H9 (cell line): ENCODE measurements at regions not wholly inside any gene's neighbourhood (a gene's known extent, or its start where the extent isn't known, plus 50 kb on each side); places are given as distances from the start of the nearest gene placed in this dataset.

Experiments
- DNase-seq: peaks from one replicate; pipeline ENCODE4 v3.0.0-alpha.2; 2017
- H2AFZ ChIP-seq: one replicate; pipeline ENCODE4 v1.6.1; 2013; ENCODE audit warnings: mild to moderate bottlenecking, low read length, control low read depth, moderate library complexity
- H2AK5ac ChIP-seq: 2 replicates; pipeline ENCODE4 v1.6.1; 2013; ENCODE audit warnings: low read length, control low read depth, mixed read lengths; ENCODE audit not compliant: insufficient read length
- H2BK120ac ChIP-seq: one replicate; pipeline ENCODE4 v1.6.1; 2013; ENCODE audit warnings: low read depth, mild to moderate bottlenecking, low read length, control low read depth, inconsistent platforms; ENCODE audit not compliant: poor library complexity, severe bottlenecking
- H2BK12ac ChIP-seq: 2 replicates; pipeline ENCODE4 v1.6.1; 2013; ENCODE audit warnings: low read length, control low read depth, mixed read lengths, low read depth; ENCODE audit not compliant: insufficient read length
- H2BK15ac ChIP-seq: 2 replicates; pipeline ENCODE4 v1.6.1; 2013; ENCODE audit warnings: low read depth, low read length, control low read depth
- H2BK20ac ChIP-seq: one replicate; pipeline ENCODE4 v1.6.1; 2013; ENCODE audit warnings: low read depth, mild to moderate bottlenecking, low read length, control low read depth, inconsistent platforms; ENCODE audit not compliant: poor library complexity, severe bottlenecking
- H2BK5ac ChIP-seq: 2 replicates; pipeline ENCODE4 v1.6.1; 2013; ENCODE audit warnings: low read length, control low read depth, mixed read lengths; ENCODE audit not compliant: insufficient read length
- H3K14ac ChIP-seq: 2 replicates; pipeline ENCODE4 v1.6.1; 2013; ENCODE audit warnings: low read length, control low read depth; ENCODE audit not compliant: insufficient read depth
- H3K18ac ChIP-seq: 2 replicates; pipeline ENCODE4 v1.6.1; 2013; ENCODE audit warnings: low read depth, mild to moderate bottlenecking, mixed read lengths, low read length, control low read depth; ENCODE audit not compliant: insufficient read length
- H3K23ac ChIP-seq: 2 replicates; pipeline ENCODE4 v1.6.1; 2013; ENCODE audit warnings: low read length, control low read depth, mixed read lengths, low read depth; ENCODE audit not compliant: insufficient read length
- H3K23me2 ChIP-seq: 2 replicates; pipeline ENCODE4 v1.6.1; 2013; ENCODE audit warnings: low read depth, mild to moderate bottlenecking, mixed read lengths, low read length, control low read depth; ENCODE audit not compliant: insufficient read length, poor library complexity, severe bottlenecking
- H3K27ac ChIP-seq: 2 replicates; pipeline ENCODE4 v1.5.1; 2013; ENCODE audit warnings: low read length, control low read depth, mixed read lengths, low read depth; ENCODE audit not compliant: insufficient read length
- H3K27me3 ChIP-seq: 2 replicates; pipeline ENCODE4 v1.6.1; 2013; ENCODE audit warnings: low read length, control low read depth, inconsistent platforms; ENCODE audit not compliant: insufficient read depth
- H3K4ac ChIP-seq: 2 replicates; pipeline ENCODE4 v1.6.1; 2013; ENCODE audit warnings: low read depth, mild to moderate bottlenecking, control low read depth, inconsistent platforms, low read length, moderate library complexity
- H3K4me1 ChIP-seq: 2 replicates; pipeline ENCODE4 v1.6.1; 2013; ENCODE audit warnings: low read length, control low read depth, inconsistent platforms; ENCODE audit not compliant: insufficient read depth
- H3K4me2 ChIP-seq: 2 replicates; pipeline ENCODE4 v1.6.1; 2013; ENCODE audit warnings: low read length, control low read depth, mixed read lengths; ENCODE audit not compliant: insufficient read length, insufficient read depth
- H3K56ac ChIP-seq: 2 replicates; pipeline ENCODE4 v1.6.1; 2013; ENCODE audit warnings: low read depth, mild to moderate bottlenecking, mixed read lengths, low read length, control low read depth; ENCODE audit not compliant: insufficient read length
- H3K79me1 ChIP-seq: 2 replicates; pipeline ENCODE4 v1.6.1; 2013; ENCODE audit warnings: low read depth, mild to moderate bottlenecking, moderate library complexity, low read length, control low read depth, inconsistent platforms; ENCODE audit not compliant: insufficient read depth, poor library complexity, severe bottlenecking
- H3K79me2 ChIP-seq: 2 replicates; pipeline ENCODE4 v1.6.1; 2013; ENCODE audit warnings: low read length, control low read depth, inconsistent platforms; ENCODE audit not compliant: insufficient read depth
- H3K9ac ChIP-seq: 2 replicates; pipeline ENCODE4 v1.6.1; 2013; ENCODE audit warnings: low read length, control low read depth, mixed read lengths; ENCODE audit not compliant: insufficient read length; ENCODE audit errors: extremely low read depth
- H3K9me3 ChIP-seq: one replicate; pipeline ENCODE4 v1.6.1; 2013; ENCODE audit warnings: low read depth, low read length, inconsistent platforms; ENCODE audit not compliant: control insufficient read depth
- H3T11ph ChIP-seq: one replicate; pipeline ENCODE4 v1.6.1; 2013; ENCODE audit warnings: mild to moderate bottlenecking, low read length, control low read depth, inconsistent platforms
- H4K20me1 ChIP-seq: one replicate; pipeline ENCODE4 v1.6.1; 2013; ENCODE audit not compliant: control insufficient read depth, insufficient read length, insufficient read depth
- H4K5ac ChIP-seq: 2 replicates; pipeline ENCODE4 v1.6.1; 2013; ENCODE audit warnings: low read depth, mild to moderate bottlenecking, mixed read lengths, low read length, control low read depth; ENCODE audit not compliant: insufficient read length
- H4K8ac ChIP-seq: replicated peaks from 2 replicates; pipeline ENCODE4 v1.6.1; 2013; ENCODE audit warnings: low read length, control low read depth, mixed read lengths, low read depth; ENCODE audit not compliant: insufficient read length
- H4K91ac ChIP-seq: 2 replicates; pipeline ENCODE4 v1.6.1; 2013; ENCODE audit warnings: low read depth, mild to moderate bottlenecking, moderate library complexity, mixed read lengths, low read length, control low read depth; ENCODE audit not compliant: insufficient read length
- H3K27ac Mint-ChIP-seq, 3 experiments: 2 replicates in 2 of 3; 3 replicates in 1 of 3; pipeline ENCODE4 v1.8.0; 2020 to 2021; ENCODE audit warnings: mixed read lengths in 3 of 3, mild to moderate bottlenecking in 1 of 3, moderate library complexity in 1 of 3
- H3K27me3 Mint-ChIP-seq: 2 replicates; pipeline ENCODE4 v1.8.0; 2021; ENCODE audit warnings: low read depth, mild to moderate bottlenecking, moderate library complexity, mixed read lengths
- H3K36me3 Mint-ChIP-seq, 3 experiments: 2 replicates in 2 of 3; 3 replicates in 1 of 3; pipeline ENCODE4 v1.8.0; 2020 to 2021; ENCODE audit warnings: low read depth in 3 of 3, mixed read lengths in 3 of 3; ENCODE audit not compliant: insufficient read depth in 1 of 3
- H3K4me1 Mint-ChIP-seq, 2 experiments: 2 replicates each; pipeline ENCODE4 v1.8.0; 2020; ENCODE audit warnings: mixed read lengths in 2 of 2
- H3K4me3 Mint-ChIP-seq, 2 experiments: 2 replicates in 1 of 2; 3 replicates in 1 of 2; pipeline ENCODE4 v1.8.0; 2020 to 2021; ENCODE audit warnings: mild to moderate bottlenecking in 2 of 2, mixed read lengths in 2 of 2, moderate library complexity in 1 of 2
- H3K9me3 Mint-ChIP-seq, 2 experiments: 2 replicates in 1 of 2; 3 replicates in 1 of 2; pipeline ENCODE4 v1.8.0; 2020; ENCODE audit warnings: mild to moderate bottlenecking in 2 of 2, mixed read lengths in 2 of 2, moderate library complexity in 1 of 2
- WGBS: extraction: QIAGEN DNeasy Blood & Tissue Kit; methylation state at CpG from one replicate; pipeline ENCODE4 v1.1.7; 2013; ENCODE audit warnings: missing lambda C conversion rate, low lambda C conversion rate, mixed read lengths; ENCODE audit not compliant: insufficient read length; ENCODE audit errors: extremely low coverage; 5-methylcytosine and 5-hydroxymethylcytosine counted together
- TF ChIP-seq, protein P1 (sequence below): fragments of 200-600 bp; sonication (generic); conservative IDR thresholded peaks from 3 replicates; pipeline ENCODE4 v1.8.0; 2021; ENCODE audit warnings: antibody characterized with exemption, mild to moderate bottlenecking

DNA sequence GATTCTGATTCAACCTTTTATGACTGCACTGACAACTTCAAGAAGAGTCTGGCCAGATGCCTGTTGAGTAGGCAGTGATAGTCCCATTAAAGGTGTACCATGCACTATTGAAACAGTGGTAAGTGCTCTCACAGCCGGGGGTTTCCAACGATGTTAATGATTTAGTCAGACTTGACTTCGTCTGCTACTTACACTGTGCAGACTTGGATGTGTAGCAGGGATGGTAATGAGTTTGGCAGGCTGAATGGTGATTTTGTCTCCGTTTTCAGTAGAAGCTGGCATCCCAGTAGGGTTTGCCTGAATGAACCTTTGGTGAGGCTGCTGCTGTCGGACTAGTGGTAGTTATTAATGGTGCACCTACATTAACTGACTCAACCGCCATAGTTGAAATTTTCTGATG is 52.0 kb upstream of the TMSB15B start:
- Histone ChIP-seq H4K8ac (no peak overlapping the region), H2AK5ac (no peak overlapping the region), H3K79me2 (no peaks in the 10 kb centered on the region), H3K23me2 (no peaks in the 10 kb centered on the region), H3K23ac (no peak overlapping the region), H2AFZ (no peak overlapping the region), H4K5ac (no peak overlapping the region), H2BK20ac (no peak overlapping the region), H3K9me3 (peaks cover 9% of the 10 kb centered on the region), H3K27me3 (no peaks in the 10 kb centered on the region), H4K20me1 (no peaks in the 10 kb centered on the region), H3K9ac (no peak overlapping the region), H3K14ac (no peak overlapping the region), H3T11ph (no peak overlapping the region), H2BK15ac (no peak overlapping the region), H3K4me1 (no peaks in the 10 kb centered on the region; the same call in 1 of the 2 replicates), H3K18ac (no peak overlapping the region), H2BK120ac (no peak overlapping the region), H3K79me1 (no peaks in the 10 kb centered on the region), H3K27ac (no peak overlapping the region), H3K4ac (no peak overlapping the region), H4K91ac (no peak overlapping the region), H3K56ac (no peak overlapping the region), H2BK12ac (no peak overlapping the region), H2BK5ac (no peak overlapping the region), H3K4me2 (no peak overlapping the region)
- peaks cover 4 to 20% (median 4%) of the 10 kb centered on the region in 3 experiments; a peak in 5 of 7 replicates for H3K36me3 Mint-ChIP-seq
- peaks cover 9% of the 10 kb centered on the region; the same call in 1 of the 2 replicates for H3K27me3 Mint-ChIP-seq
- peaks cover 3% of the 10 kb centered on the region in 2 experiments; a peak in 2 of 4 replicates for H3K4me1 Mint-ChIP-seq
- no peak for DNase-seq
- no peak overlapping the region for H3K27ac Mint-ChIP-seq
- H3K9me3 Mint-ChIP-seq = peaks cover 18 to 76% of the 10 kb centered on the region in 2 experiments
- no CpG with 5 or more reads among the region's 6 CpGs for WGBS
- TF ChIP-seq, protein P1, sequence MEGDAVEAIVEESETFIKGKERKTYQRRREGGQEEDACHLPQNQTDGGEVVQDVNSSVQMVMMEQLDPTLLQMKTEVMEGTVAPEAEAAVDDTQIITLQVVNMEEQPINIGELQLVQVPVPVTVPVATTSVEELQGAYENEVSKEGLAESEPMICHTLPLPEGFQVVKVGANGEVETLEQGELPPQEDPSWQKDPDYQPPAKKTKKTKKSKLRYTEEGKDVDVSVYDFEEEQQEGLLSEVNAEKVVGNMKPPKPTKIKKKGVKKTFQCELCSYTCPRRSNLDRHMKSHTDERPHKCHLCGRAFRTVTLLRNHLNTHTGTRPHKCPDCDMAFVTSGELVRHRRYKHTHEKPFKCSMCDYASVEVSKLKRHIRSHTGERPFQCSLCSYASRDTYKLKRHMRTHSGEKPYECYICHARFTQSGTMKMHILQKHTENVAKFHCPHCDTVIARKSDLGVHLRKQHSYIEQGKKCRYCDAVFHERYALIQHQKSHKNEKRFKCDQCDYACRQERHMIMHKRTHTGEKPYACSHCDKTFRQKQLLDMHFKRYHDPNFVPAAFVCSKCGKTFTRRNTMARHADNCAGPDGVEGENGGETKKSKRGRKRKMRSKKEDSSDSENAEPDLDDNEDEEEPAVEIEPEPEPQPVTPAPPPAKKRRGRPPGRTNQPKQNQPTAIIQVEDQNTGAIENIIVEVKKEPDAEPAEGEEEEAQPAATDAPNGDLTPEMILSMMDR = no peak
- no peak overlapping the region for H3K4me3 Mint-ChIP-seq
